Liver (tissue), 8 donors: ENCODE measurements at regions not wholly inside any gene's neighbourhood (a gene's known extent, or its start where the extent isn't known, plus 50 kb on each side); places are given as distances from the start of the nearest gene placed in this dataset.

ENCODE experiments used
- DNase-seq: peaks from one replicate; pipeline ENCODE4 v3.0.0-alpha.2; 2017; ENCODE audit warnings: low spot score
- H3K27ac ChIP-seq, 2 donors: one replicate each; pipeline ENCODE4 v1.7.0; 2013; ENCODE audit warnings: inconsistent platforms in 2 of 2, low read length in 2 of 2, control low read depth in 1 of 2, low read depth in 1 of 2, mild to moderate bottlenecking in 1 of 2
- H3K27me3 ChIP-seq, 4 donors: one replicate each; pipeline versions ENCODE4 v1.6.1 to v1.7.0; 2013; ENCODE audit warnings: low read length in 3 of 4, inconsistent platforms in 1 of 4, mild to moderate bottlenecking in 1 of 4, moderate library complexity in 1 of 4; ENCODE audit not compliant: control insufficient read depth in 4 of 4, insufficient read depth in 4 of 4
- H3K36me3 ChIP-seq, 4 donors: one replicate each; pipeline versions ENCODE4 v1.6.1 to v1.7.0; 2013; ENCODE audit warnings: low read length in 3 of 4, mild to moderate bottlenecking in 3 of 4, low read depth in 1 of 4, moderate library complexity in 1 of 4; ENCODE audit not compliant: control insufficient read depth in 4 of 4, insufficient read depth in 3 of 4
- H3K4me1 ChIP-seq, 4 donors: one replicate each; pipeline versions ENCODE4 v1.6.1 to v1.7.0; 2013; ENCODE audit warnings: low read length in 3 of 4, mild to moderate bottlenecking in 3 of 4, moderate library complexity in 1 of 4; ENCODE audit not compliant: control insufficient read depth in 4 of 4, insufficient read depth in 4 of 4
- H3K4me3 ChIP-seq, 3 donors: one replicate each; pipeline versions ENCODE4 v1.6.1 to v1.7.0; 2013; ENCODE audit warnings: low read length in 3 of 3, control low read depth in 1 of 3, low read depth in 1 of 3, mild to moderate bottlenecking in 1 of 3
- H3K9ac ChIP-seq, 2 donors: one replicate each; pipeline ENCODE4 v1.7.0; 2013; ENCODE audit warnings: low read length in 2 of 2, mild to moderate bottlenecking in 2 of 2, moderate library complexity in 2 of 2, control low read depth in 1 of 2, low read depth in 1 of 2
- H3K9me3 ChIP-seq, 4 donors: one replicate each; pipeline versions ENCODE4 v1.6.1 to v1.7.0; 2013; ENCODE audit warnings: low read length in 3 of 4; ENCODE audit not compliant: control insufficient read depth in 4 of 4
- EGR1 ChIP-seq, 2 donors: IDR thresholded peaks; 2 replicates each; pipeline ENCODE4 v1.6.1; 2016 to 2018; ENCODE audit warnings: antibody characterized with exemption in 2 of 2, low read depth in 2 of 2
- FOXA1 ChIP-seq: IDR thresholded peaks from 2 replicates; pipeline ENCODE4 v1.6.1; 2016; ENCODE audit warnings: antibody characterized with exemption
- FOXA2 ChIP-seq: IDR thresholded peaks from 2 replicates; pipeline ENCODE4 v1.6.1; 2016; ENCODE audit warnings: antibody characterized with exemption
- GABPA ChIP-seq, 2 donors: IDR thresholded peaks in 1 of 2; conservative IDR thresholded peaks in 1 of 2; 2 replicates each; pipeline ENCODE4 v1.6.1; 2016; ENCODE audit warnings: antibody characterized with exemption in 2 of 2, mild to moderate bottlenecking in 1 of 2, moderate library complexity in 1 of 2
- HNF4A ChIP-seq, 2 donors: conservative IDR thresholded peaks; 2 replicates each; pipeline ENCODE4 v1.6.1; 2016; ENCODE audit warnings: antibody characterized with exemption in 2 of 2, mild to moderate bottlenecking in 2 of 2
- HNF4G ChIP-seq: IDR thresholded peaks from 2 replicates; pipeline ENCODE4 v1.6.1; 2016; ENCODE audit warnings: antibody characterized with exemption
- JUND ChIP-seq, 2 donors: IDR thresholded peaks; 2 replicates each; pipeline ENCODE4 v1.6.1; 2016; ENCODE audit warnings: antibody characterized with exemption in 2 of 2
- NR2F2 ChIP-seq: IDR thresholded peaks from 2 replicates; pipeline ENCODE4 v1.6.1; 2016; ENCODE audit warnings: antibody characterized with exemption
- RAD21 ChIP-seq, 2 donors: IDR thresholded peaks; 2 replicates each; pipeline ENCODE4 v1.6.1; 2016; ENCODE audit warnings: antibody characterized with exemption in 2 of 2, mild to moderate bottlenecking in 2 of 2
- RXRA ChIP-seq, 2 donors: IDR thresholded peaks; 2 replicates each; pipeline ENCODE4 v1.6.1; 2017 to 2018; ENCODE audit warnings: antibody characterized with exemption in 2 of 2, mild to moderate bottlenecking in 1 of 2
- SP1 ChIP-seq: IDR thresholded peaks from 2 replicates; pipeline ENCODE4 v1.6.1; 2018; ENCODE audit warnings: antibody characterized with exemption, mild to moderate bottlenecking
- TAF1 ChIP-seq: conservative IDR thresholded peaks from 2 replicates; pipeline ENCODE4 v1.6.1; 2016; ENCODE audit warnings: antibody characterized with exemption, mild to moderate bottlenecking
- YY1 ChIP-seq: IDR thresholded peaks from 2 replicates; pipeline ENCODE4 v1.6.1; 2016; ENCODE audit warnings: antibody characterized with exemption, mild to moderate bottlenecking
- WGBS: extraction: QIAGEN DNeasy Blood & Tissue Kit; methylation state at CpG from one replicate; pipeline ENCODE4 v1.1.7; 2013; 5-methylcytosine and 5-hydroxymethylcytosine counted together
- TF ChIP-seq, protein P1 (sequence below): IDR thresholded peaks from 2 replicates; pipeline ENCODE4 v1.6.1; 2016; ENCODE audit warnings: antibody characterized with exemption
- TF ChIP-seq, protein P2 (sequence below): IDR thresholded peaks from 2 replicates; pipeline ENCODE4 v1.6.1; 2016; ENCODE audit warnings: antibody characterized with exemption
- TF ChIP-seq, protein P3 (sequence below): IDR thresholded peaks from 2 replicates; pipeline ENCODE4 v1.6.1; 2016; ENCODE audit warnings: antibody characterized with exemption, mild to moderate bottlenecking
- TF ChIP-seq, protein P4 (sequence below): fragments of 150-350 bp; IDR thresholded peaks from 2 replicates; pipeline ENCODE4 v1.5.1; 2017; ENCODE audit warnings: improper control_type of control experiment, low read depth, low read length; ENCODE audit not compliant: missing input control
- TF ChIP-seq, protein P5 (sequence below): IDR thresholded peaks from 2 replicates; pipeline ENCODE4 v1.6.1; 2016; ENCODE audit warnings: antibody characterized with exemption
- donor health status: healthy.
- donor health status: healthy.
- donor health status: healthy.
- donor health status: healthy.
- donor health status: healthy.

DNA sequence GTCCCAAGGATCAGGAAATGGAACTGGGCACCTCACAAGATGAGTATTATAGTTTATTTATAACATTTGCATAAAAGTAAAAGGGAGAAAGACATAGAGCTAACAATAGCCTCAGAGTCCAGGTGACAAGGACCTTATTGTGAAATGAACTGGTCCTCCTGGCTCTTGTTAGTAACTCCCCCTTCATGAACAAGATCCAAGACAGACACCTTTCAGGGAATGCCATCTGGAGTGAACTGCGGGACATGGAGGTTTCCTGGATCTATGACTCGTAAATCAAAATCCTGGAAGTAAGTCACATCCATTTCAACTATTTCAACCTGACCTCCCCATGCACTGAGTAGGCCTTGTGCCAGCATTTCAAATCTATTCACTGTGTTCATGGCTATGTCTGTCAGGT, 129.5 kb upstream of the GAS1 start:
- Histone ChIP-seq H3K27me3 (peaks cover 0 to 2% (median 0%) of the 10 kb centered on the region in 4 donors), H3K36me3 (no peaks in the 10 kb centered on the region), H3K9ac (no peak overlapping the region), H3K9me3 (no peaks in the 10 kb centered on the region), H3K4me1 (no peaks in the 10 kb centered on the region), H3K27ac (no peak overlapping the region), H3K4me3 (no peak overlapping the region)
- 91% methylated on average over 2 of the region's 2 CpGs for WGBS
- no peak for DNase-seq
- TF ChIP-seq RXRA (IDR thresholded peaks at IDR 0.05) (no peak), NR2F2 (no peak), JUND (IDR thresholded peaks at IDR 0.05) (no peak), GABPA (IDR thresholded peaks at IDR 0.05 in 1 of 2, conservative IDR thresholded peaks at IDR 0.05 in 1 of 2) (no peak), FOXA2 (no peak), RAD21 (IDR thresholded peaks at IDR 0.05) (no peak), SP1 (no peak), YY1 (no peak), HNF4A (conservative IDR thresholded peaks at IDR 0.05) (no peak), HNF4G (no peak), EGR1 (IDR thresholded peaks at IDR 0.05; ENCODE audit: low read depth in 2 of 2) (no peak), FOXA1 (no peak), TAF1 (no peak)
- TF ChIP-seq, protein P1, sequence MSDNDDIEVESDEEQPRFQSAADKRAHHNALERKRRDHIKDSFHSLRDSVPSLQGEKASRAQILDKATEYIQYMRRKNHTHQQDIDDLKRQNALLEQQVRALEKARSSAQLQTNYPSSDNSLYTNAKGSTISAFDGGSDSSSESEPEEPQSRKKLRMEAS: no peak
- TF ChIP-seq, protein P2, sequence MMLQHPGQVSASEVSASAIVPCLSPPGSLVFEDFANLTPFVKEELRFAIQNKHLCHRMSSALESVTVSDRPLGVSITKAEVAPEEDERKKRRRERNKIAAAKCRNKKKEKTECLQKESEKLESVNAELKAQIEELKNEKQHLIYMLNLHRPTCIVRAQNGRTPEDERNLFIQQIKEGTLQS: no peak
- TF ChIP-seq, protein P3, sequence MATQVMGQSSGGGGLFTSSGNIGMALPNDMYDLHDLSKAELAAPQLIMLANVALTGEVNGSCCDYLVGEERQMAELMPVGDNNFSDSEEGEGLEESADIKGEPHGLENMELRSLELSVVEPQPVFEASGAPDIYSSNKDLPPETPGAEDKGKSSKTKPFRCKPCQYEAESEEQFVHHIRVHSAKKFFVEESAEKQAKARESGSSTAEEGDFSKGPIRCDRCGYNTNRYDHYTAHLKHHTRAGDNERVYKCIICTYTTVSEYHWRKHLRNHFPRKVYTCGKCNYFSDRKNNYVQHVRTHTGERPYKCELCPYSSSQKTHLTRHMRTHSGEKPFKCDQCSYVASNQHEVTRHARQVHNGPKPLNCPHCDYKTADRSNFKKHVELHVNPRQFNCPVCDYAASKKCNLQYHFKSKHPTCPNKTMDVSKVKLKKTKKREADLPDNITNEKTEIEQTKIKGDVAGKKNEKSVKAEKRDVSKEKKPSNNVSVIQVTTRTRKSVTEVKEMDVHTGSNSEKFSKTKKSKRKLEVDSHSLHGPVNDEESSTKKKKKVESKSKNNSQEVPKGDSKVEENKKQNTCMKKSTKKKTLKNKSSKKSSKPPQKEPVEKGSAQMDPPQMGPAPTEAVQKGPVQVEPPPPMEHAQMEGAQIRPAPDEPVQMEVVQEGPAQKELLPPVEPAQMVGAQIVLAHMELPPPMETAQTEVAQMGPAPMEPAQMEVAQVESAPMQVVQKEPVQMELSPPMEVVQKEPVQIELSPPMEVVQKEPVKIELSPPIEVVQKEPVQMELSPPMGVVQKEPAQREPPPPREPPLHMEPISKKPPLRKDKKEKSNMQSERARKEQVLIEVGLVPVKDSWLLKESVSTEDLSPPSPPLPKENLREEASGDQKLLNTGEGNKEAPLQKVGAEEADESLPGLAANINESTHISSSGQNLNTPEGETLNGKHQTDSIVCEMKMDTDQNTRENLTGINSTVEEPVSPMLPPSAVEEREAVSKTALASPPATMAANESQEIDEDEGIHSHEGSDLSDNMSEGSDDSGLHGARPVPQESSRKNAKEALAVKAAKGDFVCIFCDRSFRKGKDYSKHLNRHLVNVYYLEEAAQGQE: no peak
- TF ChIP-seq, protein P4, sequence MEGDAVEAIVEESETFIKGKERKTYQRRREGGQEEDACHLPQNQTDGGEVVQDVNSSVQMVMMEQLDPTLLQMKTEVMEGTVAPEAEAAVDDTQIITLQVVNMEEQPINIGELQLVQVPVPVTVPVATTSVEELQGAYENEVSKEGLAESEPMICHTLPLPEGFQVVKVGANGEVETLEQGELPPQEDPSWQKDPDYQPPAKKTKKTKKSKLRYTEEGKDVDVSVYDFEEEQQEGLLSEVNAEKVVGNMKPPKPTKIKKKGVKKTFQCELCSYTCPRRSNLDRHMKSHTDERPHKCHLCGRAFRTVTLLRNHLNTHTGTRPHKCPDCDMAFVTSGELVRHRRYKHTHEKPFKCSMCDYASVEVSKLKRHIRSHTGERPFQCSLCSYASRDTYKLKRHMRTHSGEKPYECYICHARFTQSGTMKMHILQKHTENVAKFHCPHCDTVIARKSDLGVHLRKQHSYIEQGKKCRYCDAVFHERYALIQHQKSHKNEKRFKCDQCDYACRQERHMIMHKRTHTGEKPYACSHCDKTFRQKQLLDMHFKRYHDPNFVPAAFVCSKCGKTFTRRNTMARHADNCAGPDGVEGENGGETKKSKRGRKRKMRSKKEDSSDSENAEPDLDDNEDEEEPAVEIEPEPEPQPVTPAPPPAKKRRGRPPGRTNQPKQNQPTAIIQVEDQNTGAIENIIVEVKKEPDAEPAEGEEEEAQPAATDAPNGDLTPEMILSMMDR: no peak
- TF ChIP-seq, protein P5, sequence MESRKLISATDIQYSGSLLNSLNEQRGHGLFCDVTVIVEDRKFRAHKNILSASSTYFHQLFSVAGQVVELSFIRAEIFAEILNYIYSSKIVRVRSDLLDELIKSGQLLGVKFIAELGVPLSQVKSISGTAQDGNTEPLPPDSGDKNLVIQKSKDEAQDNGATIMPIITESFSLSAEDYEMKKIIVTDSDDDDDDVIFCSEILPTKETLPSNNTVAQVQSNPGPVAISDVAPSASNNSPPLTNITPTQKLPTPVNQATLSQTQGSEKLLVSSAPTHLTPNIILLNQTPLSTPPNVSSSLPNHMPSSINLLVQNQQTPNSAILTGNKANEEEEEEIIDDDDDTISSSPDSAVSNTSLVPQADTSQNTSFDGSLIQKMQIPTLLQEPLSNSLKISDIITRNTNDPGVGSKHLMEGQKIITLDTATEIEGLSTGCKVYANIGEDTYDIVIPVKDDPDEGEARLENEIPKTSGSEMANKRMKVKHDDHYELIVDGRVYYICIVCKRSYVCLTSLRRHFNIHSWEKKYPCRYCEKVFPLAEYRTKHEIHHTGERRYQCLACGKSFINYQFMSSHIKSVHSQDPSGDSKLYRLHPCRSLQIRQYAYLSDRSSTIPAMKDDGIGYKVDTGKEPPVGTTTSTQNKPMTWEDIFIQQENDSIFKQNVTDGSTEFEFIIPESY: no peak
